ENCODE measurements at regions not wholly inside any gene's neighbourhood (a gene's known extent, or its start where the extent isn't known, plus 50 kb on each side); places are given as distances from the start of the nearest gene placed in this dataset.
A peak's percentile ranks its signal among the peaks of the same experiment; 100 is the strongest.
"Not testable (repeated sequence)": the region's sequence is repeated elsewhere in the genome, so short reads cannot be mapped to it uniquely, and the experiment has no call there.

DNA sequence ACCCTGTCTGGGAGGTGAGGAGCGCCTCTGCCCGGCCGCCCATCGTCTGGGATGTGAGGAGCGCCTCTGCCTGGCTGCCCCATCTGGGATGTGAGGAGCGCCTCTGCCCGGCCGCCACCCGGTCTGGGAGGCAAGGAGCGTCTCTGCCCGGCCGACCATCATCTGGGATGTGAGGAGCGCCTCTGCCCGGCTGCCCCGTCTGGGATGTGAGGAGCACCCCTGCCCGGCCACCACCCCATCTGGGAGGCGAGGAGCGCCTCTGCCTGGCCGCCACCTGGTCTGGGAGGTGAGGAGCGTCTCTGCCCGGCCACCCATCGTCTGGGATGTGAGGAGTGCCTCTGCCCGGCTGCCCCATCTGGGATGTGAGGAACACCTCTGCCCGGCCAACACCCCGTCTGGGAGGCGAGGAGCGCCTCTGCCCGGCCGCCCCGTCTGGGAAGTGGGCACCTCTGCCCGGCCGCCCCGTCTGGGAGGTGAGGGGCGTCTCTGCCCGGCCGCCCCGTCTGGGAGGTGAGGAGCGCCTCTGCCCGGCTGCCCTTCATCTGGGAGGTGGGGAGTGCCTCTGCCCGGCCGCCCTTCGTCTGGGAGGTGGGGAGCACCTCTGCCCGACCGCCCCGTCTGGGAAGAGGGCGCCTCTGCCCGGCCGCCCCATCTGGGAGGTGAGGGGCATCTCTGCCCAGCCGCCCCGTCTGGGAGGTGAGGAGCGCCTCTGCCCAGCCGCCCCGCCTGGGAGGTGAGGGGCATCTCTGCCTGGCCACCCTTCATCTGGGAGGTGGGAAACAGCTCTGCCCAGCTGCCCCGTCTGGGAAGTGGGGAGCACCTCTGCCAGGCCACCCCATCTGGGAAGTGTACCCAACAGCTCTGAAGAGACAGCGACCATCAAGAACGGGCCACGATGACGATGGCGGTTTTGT lies 399.7 kb downstream of the CAAP1 start:
- DNase-seq (ENCODE audit: low read depth, low spot score), result not testable (repeated sequence)

DNA sequence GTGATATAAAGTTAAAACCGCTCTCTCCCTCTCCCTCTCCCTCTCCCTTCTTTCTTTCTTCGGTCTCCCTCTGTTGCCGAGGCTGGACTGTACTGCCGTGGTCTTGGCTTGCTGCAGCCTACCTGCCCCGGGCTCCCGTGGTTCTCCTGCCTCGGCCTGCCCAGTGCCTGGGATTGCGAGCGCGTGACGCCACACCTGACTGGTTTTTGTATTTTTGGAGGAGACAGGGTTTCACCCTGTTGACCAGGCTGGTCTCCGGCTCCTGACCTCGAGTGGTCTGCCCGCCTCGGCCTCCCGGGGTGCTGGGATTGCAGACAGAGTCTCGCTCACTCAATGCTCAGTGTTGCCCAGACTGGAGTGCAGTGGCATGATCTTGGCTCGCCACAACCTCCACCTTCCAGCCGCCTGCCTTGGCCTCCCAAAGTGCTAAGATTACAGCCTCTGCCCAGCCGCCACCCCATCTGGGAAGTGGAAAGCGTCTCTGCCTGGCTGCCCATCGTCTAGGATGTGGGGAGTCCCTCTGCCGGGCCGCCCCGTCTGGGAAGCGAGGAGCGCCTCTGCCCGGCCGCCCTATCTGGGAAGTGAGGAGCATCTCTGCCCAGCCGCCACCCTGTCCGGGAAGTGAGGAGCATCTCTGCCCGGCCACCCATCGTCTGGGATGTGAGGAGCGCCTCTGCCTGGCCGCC lies 400.5 kb downstream of the CAAP1 start:
- DNase-seq (ENCODE audit: low read depth, low spot score), result not testable (repeated sequence)

DNA sequence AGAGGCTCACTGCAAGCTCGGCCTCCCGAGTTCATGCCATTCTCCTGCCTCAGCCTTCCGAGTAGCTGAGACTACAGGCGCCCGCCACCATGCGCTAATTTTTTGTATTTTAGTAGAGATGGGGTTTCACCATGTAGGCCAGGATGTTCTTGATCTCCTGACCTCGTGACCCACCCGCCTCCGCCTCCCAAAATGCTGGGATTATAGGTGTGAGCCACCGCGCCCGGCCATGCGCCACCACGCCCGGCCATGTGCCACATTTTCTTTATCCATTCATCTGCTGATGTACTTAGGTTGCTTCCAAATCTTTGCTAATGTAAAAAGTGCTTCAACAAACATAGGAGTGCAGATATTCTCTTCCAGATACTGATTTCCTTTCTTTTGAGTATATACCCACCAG lies 408.6 kb downstream of the CAAP1 start:
- no peak for DNase-seq (ENCODE audit: low read depth, low spot score)

DNA sequence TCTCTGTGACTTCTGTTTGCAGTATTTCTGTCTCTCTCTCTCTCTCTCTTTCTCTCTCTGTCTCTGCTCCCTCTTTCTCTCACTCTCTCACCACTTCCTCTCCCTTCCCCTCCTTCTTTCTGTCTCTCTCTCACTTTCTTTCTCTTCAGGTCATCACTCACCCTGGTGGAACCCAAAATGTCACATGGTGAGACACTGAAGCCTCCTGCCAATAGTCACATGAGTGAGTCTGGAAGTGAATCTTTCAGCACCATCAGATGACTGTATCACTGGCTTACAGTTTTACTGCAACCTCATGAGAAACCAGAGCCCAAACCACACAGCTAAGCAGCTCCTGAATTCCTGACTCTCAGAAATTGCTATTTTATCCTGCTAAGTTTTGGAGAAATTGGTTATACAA lies 414.6 kb downstream of the CAAP1 start:
- no peak for DNase-seq (ENCODE audit: low read depth, low spot score)

DNA sequence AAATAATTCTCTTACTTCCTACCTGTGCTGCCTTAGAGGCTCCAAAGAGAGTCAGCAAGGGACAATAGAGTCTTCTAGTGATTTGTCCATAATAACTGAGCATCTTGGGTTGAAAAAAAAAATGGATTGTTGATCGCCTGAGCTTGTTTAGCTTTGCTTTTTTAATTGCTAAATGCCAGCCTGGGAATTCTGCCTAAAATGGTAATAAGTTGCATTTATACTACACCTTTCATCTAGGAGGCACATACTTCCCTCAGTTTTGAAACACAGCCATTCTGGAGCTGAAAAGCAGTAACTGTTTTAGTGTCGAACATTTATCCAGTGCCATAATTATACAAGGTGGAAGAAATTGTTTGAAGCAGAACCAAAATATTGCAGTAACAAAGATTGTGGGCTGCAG lies 421.3 kb downstream of the CAAP1 start:
- DNase-seq (ENCODE audit: low read depth, low spot score), result no peak

DNA sequence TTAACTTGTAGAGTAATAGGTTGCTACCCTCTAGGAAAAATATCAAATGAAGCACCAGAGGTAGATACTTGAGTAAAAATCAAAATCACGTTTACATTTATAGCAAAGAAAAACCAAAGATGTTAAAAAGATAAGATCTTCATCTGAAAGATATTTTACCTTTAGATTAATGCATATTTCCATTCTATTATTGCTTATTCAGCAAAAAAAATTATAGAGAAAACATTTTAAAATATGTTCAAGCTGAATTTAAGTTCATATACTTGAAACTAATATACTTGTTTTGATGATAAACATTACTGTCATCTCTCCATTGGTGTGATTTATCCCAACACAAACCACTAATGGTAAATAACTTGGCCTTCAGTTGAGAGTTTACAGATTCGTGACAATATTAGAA lies 422.3 kb downstream of the CAAP1 start:
- DNase-seq (ENCODE audit: low read depth, low spot score), result no peak

DNA sequence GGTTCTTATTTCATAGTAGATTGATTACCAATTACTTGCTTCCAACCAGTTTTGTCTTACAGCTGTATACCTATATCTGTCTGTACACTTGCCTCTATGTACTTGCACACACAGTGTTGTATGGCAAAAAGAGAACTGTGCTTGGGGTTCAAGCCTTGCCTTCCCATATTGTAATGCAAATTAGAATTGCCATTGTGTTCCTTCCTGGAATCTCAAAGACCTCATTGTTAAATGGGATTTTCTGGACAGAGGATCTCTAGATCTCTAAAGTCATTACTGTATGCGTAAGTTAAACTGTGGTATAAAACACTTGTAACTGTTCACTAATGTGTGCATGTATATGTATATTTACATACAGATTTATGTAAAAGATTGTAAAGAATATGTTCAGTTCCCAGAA lies 428.8 kb downstream of the CAAP1 start:
- no peak for DNase-seq (ENCODE audit: low read depth, low spot score)

DNA sequence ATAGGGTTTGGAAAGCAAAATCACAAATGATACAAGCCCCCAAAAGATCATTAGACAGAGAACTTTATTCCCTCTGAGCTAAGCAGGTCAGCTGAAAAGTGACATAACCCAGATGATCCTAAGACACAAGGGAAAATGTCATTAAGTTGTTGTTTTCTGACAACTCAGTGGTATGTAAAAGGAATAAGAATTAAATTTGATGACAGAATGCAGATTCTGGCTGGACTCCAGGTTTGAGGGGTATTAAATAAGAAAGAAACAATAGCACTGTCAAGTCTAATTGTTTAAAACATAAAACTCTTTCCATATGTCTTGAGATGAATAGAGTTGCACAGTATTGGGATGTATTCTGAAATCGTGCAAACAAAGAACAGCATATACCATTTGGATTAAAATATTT lies 429.9 kb downstream of the CAAP1 start:
- DNase-seq (ENCODE audit: low read depth, low spot score), result no peak

DNA sequence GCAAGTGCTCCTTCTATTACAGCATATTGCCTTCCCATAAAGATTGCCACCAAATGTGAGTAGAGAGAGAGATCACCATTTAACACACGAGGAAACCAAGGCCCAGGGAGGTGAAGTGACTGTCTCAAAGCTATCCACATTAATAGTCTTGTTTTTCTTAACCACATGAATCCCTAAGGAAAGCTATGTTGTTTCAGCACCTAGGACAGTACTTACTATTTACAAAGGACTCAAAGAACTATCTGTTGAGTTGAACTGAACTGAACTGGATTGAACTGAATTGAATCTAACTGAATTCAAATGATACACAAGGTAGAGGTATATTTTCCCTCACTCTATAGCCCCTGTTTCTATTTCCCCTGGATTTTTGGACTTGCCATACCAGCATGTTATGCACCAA lies 430.4 kb downstream of the CAAP1 start:
- DNase-seq (ENCODE audit: low read depth, low spot score), result no peak

DNA sequence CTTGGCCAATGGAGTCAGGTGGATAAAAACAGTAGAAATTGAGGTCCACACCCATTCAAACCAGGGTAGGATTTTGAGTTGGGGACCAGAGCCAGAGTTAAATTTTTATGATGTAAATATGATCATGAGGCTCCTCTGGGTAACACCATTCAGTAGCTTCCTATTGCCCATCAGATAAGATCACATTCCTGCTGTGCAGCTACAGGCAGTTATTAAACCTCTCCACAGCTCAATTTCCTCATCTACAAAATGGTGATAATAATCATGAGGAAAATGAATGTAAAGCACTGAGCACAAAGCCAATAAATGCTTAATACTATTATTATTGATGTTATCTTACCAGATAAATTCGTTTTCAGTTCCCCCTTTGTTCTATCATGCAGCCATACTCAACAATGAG lies 432.0 kb downstream of the CAAP1 start:
- DNase-seq (ENCODE audit: low read depth, low spot score), result no peak

DNA sequence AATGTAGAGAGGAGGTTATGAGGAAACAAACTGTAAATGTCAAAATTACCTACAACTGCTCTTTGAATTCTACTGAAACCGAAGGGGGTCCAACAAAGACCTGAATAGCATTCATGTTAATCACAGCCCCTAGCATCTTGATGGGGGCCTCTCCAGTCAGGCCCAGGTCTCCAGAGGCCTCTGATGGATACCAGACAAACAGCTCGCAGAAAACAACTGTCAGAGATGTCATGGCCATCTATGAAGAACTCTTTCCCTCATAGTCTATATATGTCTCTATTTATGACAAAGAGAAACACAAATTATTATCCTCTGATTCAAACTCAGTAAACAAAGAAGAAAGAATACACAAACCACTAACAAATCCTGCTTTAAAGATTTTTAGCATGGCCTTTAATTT lies 432.6 kb downstream of the CAAP1 start:
- DNase-seq (ENCODE audit: low read depth, low spot score), result no peak

DNA sequence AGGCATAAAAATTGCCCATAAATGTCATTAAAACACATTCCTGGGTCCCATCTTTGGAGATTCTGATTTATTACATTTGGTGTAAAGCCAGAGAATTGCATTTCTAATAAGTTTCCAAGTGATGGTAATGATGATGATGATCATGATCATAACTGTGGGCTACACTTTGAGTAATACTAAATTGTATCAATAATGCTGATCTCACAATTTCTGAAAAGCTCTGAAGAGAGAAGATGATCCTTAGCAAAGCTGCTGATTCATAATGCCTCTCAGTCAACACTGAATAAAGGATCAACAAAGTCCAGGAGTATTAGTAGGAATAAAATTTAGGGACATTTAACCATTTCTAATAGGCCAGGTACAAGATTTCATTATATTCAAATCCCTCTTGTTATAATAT lies 434.5 kb downstream of the CAAP1 start:
- no peak for DNase-seq (ENCODE audit: low read depth, low spot score)

DNA sequence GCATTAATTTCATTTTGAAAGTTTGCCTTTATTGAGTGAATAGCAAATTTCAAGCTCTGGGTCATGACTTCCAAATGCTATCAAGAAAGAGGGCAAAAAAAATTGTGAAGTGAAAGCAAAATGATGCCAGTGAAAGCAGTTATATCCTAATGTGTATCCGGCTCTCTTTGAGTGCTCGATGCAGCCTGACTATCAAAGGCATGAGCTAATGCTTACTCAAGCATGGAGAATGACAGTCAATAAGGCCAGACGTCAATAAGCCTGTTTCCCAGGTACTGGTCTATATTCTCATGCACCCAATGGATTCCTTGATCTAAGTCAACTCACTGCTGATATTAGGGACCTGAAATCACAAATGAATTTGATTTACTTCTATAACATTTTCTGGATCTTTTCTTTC lies 435.5 kb downstream of the CAAP1 start:
- no peak for DNase-seq (ENCODE audit: low read depth, low spot score)

DNA sequence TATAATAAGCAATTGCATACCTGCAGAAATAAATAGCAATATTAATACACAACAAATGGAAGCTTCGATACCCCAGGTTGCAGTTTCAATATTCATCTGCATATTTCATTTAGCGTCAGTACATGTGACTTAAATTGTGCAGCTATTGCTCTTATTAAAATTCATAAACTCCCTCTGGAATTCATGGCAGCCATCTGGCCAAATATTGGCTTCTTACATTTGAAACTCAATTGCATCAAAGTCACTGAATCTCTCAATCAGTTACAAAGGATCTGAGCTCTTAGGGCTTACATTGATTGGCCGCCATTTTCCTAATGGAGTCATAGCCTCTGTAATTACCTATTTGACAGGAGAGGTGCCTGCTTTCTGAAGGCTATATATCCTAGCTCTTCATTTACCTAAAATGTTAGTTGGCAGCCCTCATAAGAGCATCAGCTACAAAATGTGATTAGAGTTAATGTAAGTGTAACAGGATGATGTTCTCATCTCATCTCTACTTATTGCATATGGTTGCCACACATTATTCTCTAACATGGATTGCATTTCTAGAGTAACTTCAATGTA lies 453.5 kb downstream of the CAAP1 start:
- DNase-seq (ENCODE audit: low read depth, low spot score), result no peak

DNA sequence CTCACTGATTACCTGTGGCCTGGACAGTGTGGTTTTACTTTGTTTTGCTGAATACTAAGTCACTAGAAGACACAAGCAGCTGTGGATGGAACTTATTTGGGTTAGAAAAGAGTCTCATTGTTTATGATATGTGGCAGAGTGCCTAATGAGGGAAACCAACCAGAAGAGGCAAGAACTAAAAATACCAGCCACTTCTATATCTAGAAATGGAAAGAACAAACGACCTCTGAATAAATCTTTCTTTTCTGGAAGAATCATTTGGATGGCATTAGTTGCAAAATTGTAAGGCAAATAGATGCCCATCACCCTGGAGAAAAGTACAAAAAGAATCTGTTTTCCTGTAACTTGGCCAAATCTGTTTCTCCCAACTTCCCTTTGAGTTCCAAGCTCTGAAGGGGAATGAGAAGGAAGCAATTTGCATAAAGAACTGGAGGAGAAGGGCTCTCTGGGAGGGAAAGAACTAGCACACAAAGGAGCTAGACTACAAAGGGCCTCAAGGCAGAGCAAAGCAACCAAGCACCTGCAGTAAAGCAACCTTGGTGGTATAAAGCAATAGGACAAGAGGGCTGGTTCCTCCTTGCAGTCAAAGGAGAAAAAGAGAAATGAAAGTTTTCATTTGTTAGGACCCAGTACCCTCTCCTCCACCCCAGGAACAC lies 455.4 kb downstream of the CAAP1 start:
- peak; percentile 16 for DNase-seq (ENCODE audit: low read depth, low spot score)

DNA sequence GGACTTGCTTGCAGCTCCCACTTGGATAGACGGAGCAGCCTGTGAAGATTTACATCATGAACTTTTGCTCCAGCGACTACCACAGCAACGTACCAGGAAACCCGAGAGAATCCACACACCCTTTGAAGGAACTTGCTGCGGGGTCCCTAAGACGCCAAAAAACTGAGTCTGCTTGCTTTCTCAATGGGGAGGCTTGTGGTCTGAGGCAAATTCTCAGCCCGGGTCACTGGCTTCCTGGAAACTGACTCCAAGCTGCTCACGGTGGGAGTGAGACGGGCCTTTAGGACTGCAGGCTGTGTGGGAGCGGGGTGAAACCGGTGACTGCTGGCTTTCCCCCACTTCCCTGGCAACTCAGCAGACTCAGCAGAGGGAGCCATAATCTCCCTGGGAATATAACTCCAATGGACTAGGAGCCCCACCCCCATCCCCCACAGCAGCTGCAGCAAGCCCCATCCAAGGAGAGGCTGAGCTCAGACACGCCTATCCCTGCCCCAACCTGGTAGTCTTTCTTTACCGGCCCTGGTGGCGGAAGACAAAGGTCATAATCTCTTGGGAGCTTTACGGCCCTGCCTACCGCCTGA lies 466.0 kb downstream of the CAAP1 start:
- peak; percentile 23 for DNase-seq (ENCODE audit: low read depth, low spot score)

DNA sequence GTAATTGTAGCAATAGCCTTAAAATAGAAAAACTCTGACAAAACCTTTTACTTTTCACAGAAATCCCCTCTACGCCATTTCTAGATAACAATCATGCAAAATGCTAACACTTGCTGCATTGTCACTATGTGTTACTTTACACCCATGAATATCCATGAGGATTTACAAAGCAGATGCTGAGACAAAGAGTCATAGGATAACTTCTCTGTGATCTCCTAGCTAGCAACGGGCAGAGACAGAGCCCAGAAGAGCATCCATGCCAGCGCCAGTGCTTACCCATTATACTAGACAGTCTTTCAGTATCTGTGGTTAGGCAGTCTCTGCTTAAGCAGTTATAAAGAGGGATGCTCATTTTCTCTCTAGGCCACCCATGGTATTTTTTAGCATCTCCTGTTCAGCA lies 474.1 kb downstream of the CAAP1 start:
- DNase-seq (ENCODE audit: low read depth, low spot score), result no peak

DNA sequence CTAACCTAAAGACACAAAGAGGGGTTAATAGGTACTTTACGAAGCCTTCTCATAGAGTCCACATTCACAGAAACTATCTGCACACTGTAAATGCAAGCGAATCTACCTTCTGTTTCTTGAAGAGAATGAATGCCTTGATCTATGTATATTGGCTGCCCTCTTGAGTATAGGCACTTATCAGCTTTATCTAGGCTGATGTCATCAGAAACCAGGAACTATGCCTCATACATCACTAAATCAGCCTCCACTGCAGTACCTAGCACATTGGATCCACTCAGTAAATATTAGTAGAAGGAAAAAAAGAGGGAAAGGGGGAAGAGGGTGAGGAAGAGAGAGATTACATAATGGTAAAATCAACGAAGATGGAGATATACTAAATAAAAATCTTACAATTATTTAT lies 477.1 kb downstream of the CAAP1 start:
- no peak for DNase-seq (ENCODE audit: low read depth, low spot score)

DNA sequence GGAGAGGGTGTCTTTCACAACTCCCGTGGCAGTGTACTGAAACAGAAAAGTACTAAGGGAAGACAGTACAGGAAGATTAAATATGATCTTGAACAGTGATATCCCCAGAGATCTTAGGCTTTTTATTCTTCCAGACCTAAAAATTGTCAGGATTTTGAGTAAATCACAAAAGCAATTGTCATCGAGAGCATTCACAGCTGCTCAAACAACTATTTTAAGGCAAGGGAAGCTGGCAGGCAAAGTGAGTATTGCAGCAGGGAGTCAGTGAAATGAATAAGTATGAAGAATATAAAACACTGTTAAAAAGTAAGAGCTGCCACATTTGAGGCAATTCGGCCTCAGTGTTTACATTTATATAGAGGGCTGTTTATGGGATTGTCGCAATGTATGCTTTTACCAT lies 479.0 kb downstream of the CAAP1 start:
- DNase-seq (ENCODE audit: low read depth, low spot score), result no peak

DNA sequence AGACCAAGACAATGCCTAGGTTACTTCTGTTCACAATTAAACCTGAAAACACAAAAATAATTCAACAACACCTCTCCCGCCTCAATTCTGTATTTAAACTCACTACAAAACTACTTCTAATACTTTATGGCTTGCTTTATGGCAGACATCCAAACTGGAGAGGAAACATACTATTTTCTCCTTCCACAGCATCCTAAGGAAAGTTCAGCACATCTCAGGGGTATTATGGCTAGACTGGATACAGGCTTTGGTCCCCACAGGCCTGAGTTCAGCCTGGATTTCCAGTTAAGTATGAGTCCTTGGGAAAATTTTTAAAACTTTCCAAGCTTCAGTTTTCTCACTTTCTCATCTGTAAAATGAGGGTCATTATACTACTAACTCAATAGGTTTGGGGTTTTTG lies 480.2 kb downstream of the CAAP1 start:
- no peak for DNase-seq (ENCODE audit: low read depth, low spot score)

DNA sequence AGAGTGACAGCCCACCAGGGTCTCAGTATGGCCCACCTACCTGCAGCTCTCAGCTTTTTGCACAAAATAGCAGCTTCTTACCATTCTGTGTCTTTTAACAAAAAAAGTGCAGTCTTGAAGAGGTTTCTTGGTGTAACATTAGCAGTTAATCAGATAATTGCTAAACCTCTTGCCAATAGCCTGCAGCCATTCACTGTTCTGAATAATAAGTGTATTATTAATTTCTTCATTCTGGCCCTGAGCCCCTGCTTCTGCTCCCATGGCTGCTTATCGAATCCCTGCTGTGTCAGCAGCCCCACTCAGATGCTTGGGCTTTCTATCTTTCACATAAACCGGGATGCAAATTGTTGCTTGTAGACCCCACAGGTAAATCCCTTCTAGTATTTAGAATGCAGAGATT lies 485.9 kb downstream of the CAAP1 start:
- DNase-seq (ENCODE audit: low read depth, low spot score), result no peak

DNA sequence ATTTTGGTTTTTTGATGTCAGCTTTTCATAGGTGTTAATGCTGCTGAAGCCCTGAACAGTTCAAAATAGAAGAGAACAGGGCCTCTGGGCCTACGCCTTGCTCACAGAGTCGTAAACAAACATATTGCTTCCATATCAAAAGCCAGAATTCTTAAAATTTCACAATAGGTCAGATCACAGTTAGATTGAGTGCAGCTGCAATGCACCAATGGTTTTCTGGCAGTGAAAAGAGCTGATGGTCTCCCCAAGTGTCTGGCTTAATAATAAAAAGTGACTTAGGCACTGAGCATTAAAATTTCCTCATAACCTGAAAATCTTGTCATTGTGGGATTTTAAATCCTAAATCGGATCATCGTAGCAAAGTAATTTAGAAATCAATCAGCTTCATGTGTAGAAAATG lies 493.0 kb downstream of the CAAP1 start:
- no peak for DNase-seq (ENCODE audit: low read depth, low spot score)

Data from ELF-1 (cell line).